ENCODE measurements at regions not wholly inside any gene's neighbourhood (a gene's known extent, or its start where the extent isn't known, plus 50 kb on each side); places are given as distances from the start of the nearest gene placed in this dataset.
A peak's percentile ranks its signal among the peaks of the same experiment; 100 is the strongest.

- H3K27ac Mint-ChIP-seq = peak overlapping the region; percentile 48
- no peaks in the 10 kb centered on the region for H3K27me3 Mint-ChIP-seq (ENCODE audit: insufficient read depth)
- H3K9me3 Mint-ChIP-seq = peaks cover 2% of the 10 kb centered on the region
- Histone ChIP-seq H3K27me3 (ENCODE audit: control insufficient read depth, insufficient read depth, low read length, poor library complexity, severe bottlenecking) (no peaks in the 10 kb centered on the region), H3K36me3 (ENCODE audit: control insufficient read depth, insufficient read depth, low read length) (no peaks in the 10 kb centered on the region), H3K4me3 (ENCODE audit: low read length) (no peak overlapping the region), H3K9ac (ENCODE audit: extremely low read depth, low read length, poor library complexity, severe bottlenecking) (no peak overlapping the region), H3K9me3 (ENCODE audit: control insufficient read depth, low read length) (no peaks in the 10 kb centered on the region), H3K4me1 (ENCODE audit: control insufficient read depth, insufficient read depth, low read length) (peaks cover 7% of the 10 kb centered on the region), H3K27ac (ENCODE audit: low read depth, low read length) (no peak overlapping the region)
- WGBS, 2 experiments (ENCODE audit: insufficient coverage in 1 of 2, insufficient read length in 1 of 2) = 88 to 100% methylated on average over 1 to 3 of the region's 3 CpGs
- H3K4me1 Mint-ChIP-seq = peaks cover 19% of the 10 kb centered on the region
- H3K36me3 Mint-ChIP-seq (ENCODE audit: low read depth) = no peaks in the 10 kb centered on the region
- TF ChIP-seq, protein P1, sequence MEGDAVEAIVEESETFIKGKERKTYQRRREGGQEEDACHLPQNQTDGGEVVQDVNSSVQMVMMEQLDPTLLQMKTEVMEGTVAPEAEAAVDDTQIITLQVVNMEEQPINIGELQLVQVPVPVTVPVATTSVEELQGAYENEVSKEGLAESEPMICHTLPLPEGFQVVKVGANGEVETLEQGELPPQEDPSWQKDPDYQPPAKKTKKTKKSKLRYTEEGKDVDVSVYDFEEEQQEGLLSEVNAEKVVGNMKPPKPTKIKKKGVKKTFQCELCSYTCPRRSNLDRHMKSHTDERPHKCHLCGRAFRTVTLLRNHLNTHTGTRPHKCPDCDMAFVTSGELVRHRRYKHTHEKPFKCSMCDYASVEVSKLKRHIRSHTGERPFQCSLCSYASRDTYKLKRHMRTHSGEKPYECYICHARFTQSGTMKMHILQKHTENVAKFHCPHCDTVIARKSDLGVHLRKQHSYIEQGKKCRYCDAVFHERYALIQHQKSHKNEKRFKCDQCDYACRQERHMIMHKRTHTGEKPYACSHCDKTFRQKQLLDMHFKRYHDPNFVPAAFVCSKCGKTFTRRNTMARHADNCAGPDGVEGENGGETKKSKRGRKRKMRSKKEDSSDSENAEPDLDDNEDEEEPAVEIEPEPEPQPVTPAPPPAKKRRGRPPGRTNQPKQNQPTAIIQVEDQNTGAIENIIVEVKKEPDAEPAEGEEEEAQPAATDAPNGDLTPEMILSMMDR (conservative IDR thresholded peaks at IDR 0.05) = no peak
- no peak for DNase-seq
- no peak overlapping the region for H3K4me3 Mint-ChIP-seq
These were observed 113.9 kb downstream of the ARRDC3 start for GRCh38 chr5:91269198-91269597.

DNA sequence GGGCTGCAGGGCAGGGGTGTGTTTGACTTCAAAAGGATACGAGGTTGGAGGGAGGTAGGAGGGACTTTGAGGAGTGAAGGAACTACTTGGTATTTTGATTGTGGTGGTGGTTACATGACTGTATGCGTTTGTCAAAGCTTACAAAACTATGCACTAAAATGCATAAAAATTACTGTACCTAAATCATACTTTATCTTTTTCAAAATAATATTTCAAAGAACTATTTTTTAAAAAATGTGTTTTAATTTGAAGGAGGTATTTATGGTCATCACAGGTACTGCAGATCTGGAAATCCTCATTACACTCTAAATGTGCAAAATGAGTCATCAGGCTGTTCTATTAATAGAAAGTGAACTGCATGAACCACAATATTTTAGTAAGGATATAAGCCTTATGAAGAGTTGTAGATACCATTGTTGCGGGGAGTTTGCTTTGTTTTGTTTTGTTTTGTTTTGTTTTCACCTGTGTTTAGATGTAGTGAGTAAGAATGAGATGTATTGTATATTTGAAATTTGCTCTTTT is 116.9 kb downstream of the ARRDC3 start:
- no peak overlapping the region for H3K27ac ChIP-seq (ENCODE audit: low read depth, low read length)
- Mint-ChIP-seq H3K9me3 (no peaks in the 10 kb centered on the region), H3K4me1 (peaks cover 18% of the 10 kb centered on the region), H3K27me3 (ENCODE audit: insufficient read depth) (no peaks in the 10 kb centered on the region), H3K27ac (no peak overlapping the region), H3K4me3 (no peak overlapping the region), H3K36me3 (ENCODE audit: low read depth) (no peaks in the 10 kb centered on the region)
- 79 to 100% methylated on average over 1 to 2 of the region's 3 CpGs for WGBS, 2 experiments (ENCODE audit: insufficient coverage in 1 of 2, insufficient read length in 1 of 2)
- TF ChIP-seq, protein P1 (conservative IDR thresholded peaks at IDR 0.05) = no peak
- no peaks in the 10 kb centered on the region for H3K36me3 ChIP-seq (ENCODE audit: control insufficient read depth, insufficient read depth, low read length)
- no peaks in the 10 kb centered on the region for H3K27me3 ChIP-seq (ENCODE audit: control insufficient read depth, insufficient read depth, low read length, poor library complexity, severe bottlenecking)
- H3K4me1 ChIP-seq (ENCODE audit: control insufficient read depth, insufficient read depth, low read length) = peaks cover 12% of the 10 kb centered on the region
- DNase-seq = no peak
- H3K9me3 ChIP-seq (ENCODE audit: control insufficient read depth, low read length) = no peaks in the 10 kb centered on the region
- H3K9ac ChIP-seq (ENCODE audit: extremely low read depth, low read length, poor library complexity, severe bottlenecking) = no peak overlapping the region
- no peak overlapping the region for H3K4me3 ChIP-seq (ENCODE audit: low read length)

DNA sequence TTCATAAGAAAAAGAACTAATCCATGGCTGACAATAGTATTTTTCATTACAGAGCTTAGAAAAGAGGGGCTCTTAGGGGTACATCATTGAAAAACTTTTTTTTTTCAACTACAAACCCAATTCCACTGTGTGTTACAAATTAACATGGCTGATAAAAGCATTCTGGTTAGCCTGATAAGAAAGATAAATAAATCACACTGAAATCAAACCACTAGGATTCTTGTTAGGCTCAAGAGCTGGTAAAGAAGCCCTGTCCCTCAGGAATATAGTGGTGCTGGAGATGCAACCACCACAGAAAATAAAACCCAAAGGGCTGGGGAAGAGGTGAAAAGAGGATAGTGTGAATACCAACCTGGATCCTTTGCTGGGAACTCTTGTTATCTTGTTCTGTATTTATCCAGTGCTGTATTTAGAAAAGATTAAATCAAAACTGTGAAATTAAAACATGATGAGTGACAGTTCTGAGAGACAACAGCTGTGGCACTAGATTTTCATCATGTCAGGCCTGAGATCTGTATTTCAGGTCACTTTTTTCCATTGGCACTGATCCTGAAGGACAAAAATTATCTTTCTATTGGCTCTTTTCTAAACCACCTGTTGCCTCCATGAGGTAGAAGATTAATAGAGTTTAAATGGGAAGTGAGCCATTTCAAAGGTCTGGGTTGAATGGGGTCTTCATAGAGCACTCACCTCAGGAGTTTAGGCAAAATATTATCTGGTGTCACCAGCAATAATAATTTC is 118.6 kb downstream of the ARRDC3 start:
- H3K27ac ChIP-seq (ENCODE audit: low read depth, low read length) = no peak overlapping the region
- H3K9me3 Mint-ChIP-seq = no peaks in the 10 kb centered on the region
- TF ChIP-seq, protein P1 (conservative IDR thresholded peaks at IDR 0.05) = no peak
- H3K4me3 ChIP-seq (ENCODE audit: low read length) = no peak overlapping the region
- H3K4me3 Mint-ChIP-seq = no peak overlapping the region
- peaks cover 18% of the 10 kb centered on the region for H3K4me1 Mint-ChIP-seq
- H3K9ac ChIP-seq (ENCODE audit: extremely low read depth, low read length, poor library complexity, severe bottlenecking) = no peak overlapping the region
- H3K36me3 ChIP-seq (ENCODE audit: control insufficient read depth, insufficient read depth, low read length) = no peaks in the 10 kb centered on the region
- no peaks in the 10 kb centered on the region for H3K9me3 ChIP-seq (ENCODE audit: control insufficient read depth, low read length)
- no peaks in the 10 kb centered on the region for H3K27me3 ChIP-seq (ENCODE audit: control insufficient read depth, insufficient read depth, low read length, poor library complexity, severe bottlenecking)
- no peaks in the 10 kb centered on the region for H3K36me3 Mint-ChIP-seq (ENCODE audit: low read depth)
- H3K27ac Mint-ChIP-seq = no peak overlapping the region
- H3K4me1 ChIP-seq (ENCODE audit: control insufficient read depth, insufficient read depth, low read length) = peaks cover 12% of the 10 kb centered on the region
- no peak for DNase-seq
- no peaks in the 10 kb centered on the region for H3K27me3 Mint-ChIP-seq (ENCODE audit: insufficient read depth)

All from endodermal cell (in vitro differentiated cells).